ENCODE measurements at regions not wholly inside any gene's neighbourhood (a gene's known extent, or its start where the extent isn't known, plus 50 kb on each side); places are given as distances from the start of the nearest gene placed in this dataset.

DNA sequence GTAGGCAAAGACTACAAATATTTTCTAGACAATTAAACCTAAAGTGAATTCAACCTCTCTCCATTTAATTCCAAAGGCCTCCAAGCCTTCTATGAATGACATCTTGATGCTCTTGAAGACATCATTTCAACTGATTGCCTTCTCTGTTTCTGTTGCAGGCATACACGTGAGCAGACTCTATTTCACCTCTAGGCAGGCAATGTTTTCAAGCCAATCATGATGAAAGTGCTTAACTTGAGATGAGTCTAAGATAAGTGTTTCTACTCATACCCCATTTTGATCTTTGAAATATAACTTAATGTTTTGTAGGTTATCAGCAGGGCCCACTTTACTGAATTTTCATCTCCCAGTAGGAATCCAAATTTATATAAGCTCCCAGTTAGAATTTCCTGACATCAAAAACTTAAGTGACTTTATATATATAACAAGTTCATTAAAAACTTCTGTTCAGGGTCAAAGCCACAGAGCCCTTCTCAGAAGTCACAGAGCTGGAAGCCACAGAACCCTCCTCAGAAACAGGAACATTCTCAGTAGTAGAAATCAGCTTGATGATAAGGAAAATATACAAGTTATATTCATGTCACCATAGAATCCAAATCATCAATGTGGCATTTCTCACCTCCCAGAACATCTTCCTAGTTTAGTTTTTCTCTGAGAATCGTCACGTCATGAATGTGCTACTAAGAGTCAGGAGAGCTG is 108.5 kb downstream of the PHLDA1 start:
- Histone ChIP-seq H3K27me3 (ENCODE audit: control insufficient read depth, insufficient read depth, low read length) (no peaks in the 10 kb centered on the region), H3K9me3 (replicated peaks; ENCODE audit: control insufficient read depth, low read depth, low read length) (peaks cover 14% of the 10 kb centered on the region), H3K36me3 (ENCODE audit: control insufficient read depth, insufficient read depth, low read length) (no peaks in the 10 kb centered on the region), H3K4me1 (ENCODE audit: control insufficient read depth, insufficient read depth, low read length) (no peaks in the 10 kb centered on the region), H3K4me3 (ENCODE audit: low read length) (no peak overlapping the region), H3K27ac (ENCODE audit: low read length) (no peak overlapping the region)
- DNase-seq = no peak
- 100% methylated on average over 2 of the region's 3 CpGs for WGBS (ENCODE audit: insufficient coverage)

DNA sequence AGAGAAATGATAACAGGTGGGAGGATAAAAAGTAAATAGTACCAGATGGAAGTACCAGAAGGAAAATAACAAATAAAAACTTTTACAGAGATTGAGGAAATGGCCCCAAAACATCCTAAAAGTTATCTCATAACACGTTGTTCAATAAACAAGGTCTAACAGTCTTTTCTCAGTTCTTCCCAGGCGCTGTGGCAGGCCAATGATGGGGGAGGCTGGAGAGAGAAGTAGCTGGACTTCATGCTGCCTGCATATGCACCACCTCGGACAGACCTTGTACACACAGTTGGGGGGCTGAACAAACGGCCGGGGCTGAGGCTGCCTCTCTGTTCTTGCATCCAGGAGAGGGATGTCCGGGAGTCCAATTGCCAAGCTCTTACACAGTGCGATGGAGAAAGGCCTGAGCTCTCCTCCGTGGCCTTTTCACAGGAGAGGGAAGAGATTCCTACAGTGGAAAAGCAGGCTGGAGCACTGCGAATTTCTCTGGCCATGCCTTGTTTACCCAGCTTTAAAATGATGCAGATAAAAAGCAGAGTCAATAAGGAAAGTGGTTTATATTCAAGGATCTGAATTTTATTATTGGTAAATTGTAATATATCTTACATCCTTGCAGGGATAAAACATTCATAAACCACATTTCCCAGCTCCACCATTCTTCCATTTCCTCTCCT is 109.8 kb downstream of the PHLDA1 start:
- Histone ChIP-seq H3K9me3 (replicated peaks; ENCODE audit: control insufficient read depth, low read depth, low read length) (peaks cover 14% of the 10 kb centered on the region), H3K4me1 (ENCODE audit: control insufficient read depth, insufficient read depth, low read length) (no peaks in the 10 kb centered on the region), H3K4me3 (ENCODE audit: low read length) (no peak overlapping the region), H3K27me3 (ENCODE audit: control insufficient read depth, insufficient read depth, low read length) (no peaks in the 10 kb centered on the region), H3K27ac (ENCODE audit: low read length) (no peak overlapping the region), H3K36me3 (ENCODE audit: control insufficient read depth, insufficient read depth, low read length) (no peaks in the 10 kb centered on the region)
- DNase-seq = no peak
- WGBS (ENCODE audit: insufficient coverage) = 68% methylated on average over 5 of the region's 9 CpGs

DNA sequence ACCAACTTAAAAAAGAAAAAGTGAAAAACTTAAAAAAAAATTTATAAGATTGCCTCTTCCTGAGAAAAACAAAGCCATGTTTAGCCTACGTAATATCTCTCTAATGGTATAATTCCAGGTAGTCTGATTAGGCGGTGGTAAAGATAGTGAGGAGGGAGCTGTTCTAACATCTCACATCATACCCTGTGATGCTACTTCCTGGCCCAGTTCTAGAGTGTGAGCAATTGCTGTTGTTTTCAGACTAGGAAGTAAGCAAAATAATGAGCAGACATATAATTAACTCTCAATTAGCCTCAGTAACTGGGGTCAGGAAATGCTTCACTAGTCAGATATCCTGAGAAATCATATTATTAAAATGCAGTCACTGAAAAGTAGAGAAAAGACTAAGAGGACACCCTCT is 113.9 kb downstream of the PHLDA1 start:
- H3K27ac ChIP-seq (ENCODE audit: low read length) = no peak overlapping the region
- H3K4me3 ChIP-seq (ENCODE audit: low read length) = no peak overlapping the region
- H3K36me3 ChIP-seq (ENCODE audit: control insufficient read depth, insufficient read depth, low read length) = no peaks in the 10 kb centered on the region
- no peaks in the 10 kb centered on the region for H3K27me3 ChIP-seq (ENCODE audit: control insufficient read depth, insufficient read depth, low read length)
- H3K9me3 ChIP-seq (replicated peaks; ENCODE audit: control insufficient read depth, low read depth, low read length) = no peaks in the 10 kb centered on the region
- no peak for DNase-seq
- peaks cover 10% of the 10 kb centered on the region for H3K4me1 ChIP-seq (ENCODE audit: control insufficient read depth, insufficient read depth, low read length)
- WGBS (ENCODE audit: insufficient coverage) = no CpG with 5 or more reads among the region's 2 CpGs

DNA sequence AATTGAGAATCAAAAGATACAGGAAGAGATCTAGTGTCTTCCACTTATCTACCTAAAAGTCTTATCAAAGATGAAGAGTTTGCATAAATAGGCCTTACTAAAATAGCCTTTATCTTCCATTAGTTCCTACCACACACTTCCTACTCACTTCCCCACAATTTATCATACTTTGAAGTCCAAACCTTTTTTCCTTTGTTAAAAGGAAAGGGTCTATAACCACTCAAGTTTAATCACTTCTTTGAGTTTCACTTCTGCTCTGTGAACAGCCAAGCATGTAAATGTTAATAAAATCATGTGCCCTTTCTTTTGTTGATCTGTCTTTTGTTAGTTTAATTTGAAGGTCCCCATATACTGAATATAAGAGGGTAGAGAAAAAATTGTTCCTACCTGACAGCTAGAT is 114.5 kb downstream of the PHLDA1 start:
- no peaks in the 10 kb centered on the region for H3K36me3 ChIP-seq (ENCODE audit: control insufficient read depth, insufficient read depth, low read length)
- no peaks in the 10 kb centered on the region for H3K9me3 ChIP-seq (replicated peaks; ENCODE audit: control insufficient read depth, low read depth, low read length)
- H3K27ac ChIP-seq (ENCODE audit: low read length) = no peak overlapping the region
- H3K27me3 ChIP-seq (ENCODE audit: control insufficient read depth, insufficient read depth, low read length) = no peaks in the 10 kb centered on the region
- no peak overlapping the region for H3K4me3 ChIP-seq (ENCODE audit: low read length)
- DNase-seq = no peak
- peaks cover 10% of the 10 kb centered on the region for H3K4me1 ChIP-seq (ENCODE audit: control insufficient read depth, insufficient read depth, low read length)

DNA sequence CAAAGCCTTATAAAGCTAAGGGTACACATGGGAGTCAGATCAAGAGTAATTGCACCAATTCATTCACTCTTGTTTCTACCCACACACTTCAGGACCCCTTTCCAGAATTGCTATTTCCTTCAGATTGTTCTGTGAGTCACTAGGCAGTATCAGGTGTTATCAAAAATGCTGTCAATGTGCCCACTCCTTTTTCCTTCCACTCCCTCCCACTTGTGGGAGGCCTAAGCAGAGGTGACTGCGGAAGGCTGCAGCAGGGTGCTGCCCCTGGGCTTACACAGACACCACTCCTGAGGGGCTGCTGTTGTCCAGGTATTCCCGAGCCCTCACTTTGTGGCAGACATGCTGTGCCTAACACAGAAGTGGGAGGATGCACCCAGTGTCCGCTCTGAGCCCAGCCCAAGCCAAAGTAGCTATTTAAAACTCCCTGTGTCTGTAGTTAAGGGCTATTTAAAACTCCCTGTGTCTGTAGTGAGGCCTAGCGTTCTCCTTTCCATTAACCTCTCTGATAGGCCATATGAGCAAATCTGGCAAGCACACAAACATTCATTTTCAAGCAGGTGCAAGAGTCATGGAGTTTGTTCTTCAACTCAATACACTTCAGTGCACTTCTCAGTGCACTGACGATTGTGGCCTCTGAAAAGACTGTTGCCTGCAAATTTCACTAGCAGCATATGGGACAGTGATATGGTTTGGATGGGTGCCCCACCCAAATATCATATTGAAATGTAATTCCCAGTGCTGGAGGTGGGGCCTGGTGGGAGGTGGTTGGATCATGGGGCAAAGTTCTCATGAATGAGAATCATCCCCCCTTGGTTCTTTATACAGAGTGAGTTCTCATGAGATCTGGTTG is 117.8 kb downstream of the PHLDA1 start:
- H3K27ac ChIP-seq (ENCODE audit: low read length) = peak overlapping the region; percentile 11
- no peaks in the 10 kb centered on the region for H3K27me3 ChIP-seq (ENCODE audit: control insufficient read depth, insufficient read depth, low read length)
- DNase-seq = peak; percentile 71
- peaks cover 24% of the 10 kb centered on the region for H3K4me1 ChIP-seq (ENCODE audit: control insufficient read depth, insufficient read depth, low read length)
- H3K36me3 ChIP-seq (ENCODE audit: control insufficient read depth, insufficient read depth, low read length) = no peaks in the 10 kb centered on the region
- H3K9me3 ChIP-seq (replicated peaks; ENCODE audit: control insufficient read depth, low read depth, low read length) = no peaks in the 10 kb centered on the region
- no peak overlapping the region for H3K4me3 ChIP-seq (ENCODE audit: low read length)
- 90% methylated on average over 3 of the region's 5 CpGs for WGBS (ENCODE audit: insufficient coverage)

DNA sequence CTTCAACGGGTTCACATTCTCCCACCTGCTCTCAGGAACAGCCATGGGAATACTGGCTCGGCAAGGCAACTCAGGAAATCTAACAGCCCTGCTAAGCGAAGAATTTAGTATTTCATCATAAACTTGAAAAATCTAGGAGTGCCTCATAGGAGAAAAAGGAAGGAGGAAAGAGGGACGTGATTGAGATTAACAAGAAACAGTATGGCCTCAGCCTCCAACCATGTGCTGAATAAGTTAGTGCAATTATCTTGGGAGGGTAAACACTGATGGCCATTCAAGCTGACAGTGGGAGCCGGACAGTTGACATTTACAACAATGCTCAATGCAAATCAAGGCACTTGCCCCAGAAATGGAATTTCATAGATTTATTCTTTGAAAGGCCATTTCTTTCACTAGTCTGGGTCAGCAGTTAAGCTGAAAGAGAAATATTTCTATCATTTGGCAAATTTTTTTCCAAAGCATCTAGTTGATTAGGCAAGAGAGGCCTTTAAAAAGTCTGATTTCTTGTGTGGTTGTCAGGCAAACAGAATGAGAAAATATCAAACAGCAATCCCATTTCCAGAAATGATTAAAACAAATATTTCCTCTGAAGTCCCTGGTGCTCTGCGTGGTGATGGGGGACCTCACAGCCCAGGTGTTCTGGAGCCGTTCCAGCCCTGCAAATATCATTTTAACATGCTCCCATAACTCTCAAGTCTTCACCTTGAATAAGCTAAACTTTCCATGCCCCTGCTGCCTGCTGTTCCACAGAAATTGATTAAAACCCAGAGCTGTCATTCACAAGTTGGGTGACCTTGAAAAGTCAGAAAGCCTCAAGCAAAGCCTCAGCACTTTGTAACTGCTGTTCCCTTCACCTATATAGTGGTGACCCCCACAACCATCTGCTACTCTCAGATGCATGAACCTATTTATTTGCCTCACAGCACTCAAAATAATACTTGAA is 121.6 kb downstream of the PHLDA1 start:
- peaks cover 26% of the 10 kb centered on the region for H3K4me1 ChIP-seq (ENCODE audit: control insufficient read depth, insufficient read depth, low read length)
- DNase-seq = peak; percentile 44

DNA sequence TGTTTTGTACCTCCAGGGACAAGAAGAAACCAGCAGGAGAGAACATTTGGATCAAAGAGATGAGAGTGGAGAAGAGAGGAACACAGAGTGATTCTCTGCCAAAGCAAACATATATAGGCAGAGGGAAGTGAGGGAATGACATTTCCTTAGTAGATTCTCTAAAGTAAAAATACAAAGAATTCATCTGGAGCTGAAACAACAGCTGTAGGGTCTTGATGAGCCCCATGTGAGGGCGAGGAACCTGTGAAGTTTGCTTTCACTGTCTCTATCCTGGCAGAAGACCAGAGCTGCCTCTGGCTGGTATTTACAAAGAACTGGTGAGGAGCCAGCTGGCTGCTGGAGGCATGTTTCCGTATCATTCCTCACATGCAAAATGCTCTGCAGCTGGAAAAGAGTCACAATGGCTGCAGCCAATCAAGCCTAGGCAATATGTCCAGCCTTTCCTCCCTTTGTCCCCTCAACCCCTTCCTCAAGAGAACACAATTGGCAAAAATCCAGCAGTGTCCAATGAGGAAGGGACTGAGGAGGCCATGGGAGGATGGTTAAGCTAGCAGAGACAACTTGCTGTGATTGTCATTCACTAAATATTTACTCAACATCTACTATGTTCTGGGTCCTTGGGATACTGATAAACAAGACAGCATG is 122.5 kb downstream of the PHLDA1 start:
- Histone ChIP-seq H3K27me3 (ENCODE audit: control insufficient read depth, insufficient read depth, low read length) (no peaks in the 10 kb centered on the region), H3K4me1 (ENCODE audit: control insufficient read depth, insufficient read depth, low read length) (peaks cover 24% of the 10 kb centered on the region), H3K9me3 (replicated peaks; ENCODE audit: control insufficient read depth, low read depth, low read length) (no peaks in the 10 kb centered on the region), H3K27ac (ENCODE audit: low read length) (peak overlapping the region; percentile 84), H3K4me3 (ENCODE audit: low read length) (no peak overlapping the region), H3K36me3 (ENCODE audit: control insufficient read depth, insufficient read depth, low read length) (no peaks in the 10 kb centered on the region)
- WGBS (ENCODE audit: insufficient coverage) = 0% methylated on average over 1 of the region's 2 CpGs
- peak; percentile 98 for DNase-seq

More for the DNA sequence above, 121.6 kb downstream of the PHLDA1 start:
- Histone ChIP-seq H3K9me3 (replicated peaks; ENCODE audit: control insufficient read depth, low read depth, low read length) (no peaks in the 10 kb centered on the region), H3K36me3 (ENCODE audit: control insufficient read depth, insufficient read depth, low read length) (no peaks in the 10 kb centered on the region), H3K4me3 (ENCODE audit: low read length) (no peak overlapping the region), H3K27me3 (ENCODE audit: control insufficient read depth, insufficient read depth, low read length) (no peaks in the 10 kb centered on the region), H3K27ac (ENCODE audit: low read length) (peak overlapping the region; percentile 84)
- 6% methylated on average over 3 of the region's 7 CpGs for WGBS (ENCODE audit: insufficient coverage)

DNA sequence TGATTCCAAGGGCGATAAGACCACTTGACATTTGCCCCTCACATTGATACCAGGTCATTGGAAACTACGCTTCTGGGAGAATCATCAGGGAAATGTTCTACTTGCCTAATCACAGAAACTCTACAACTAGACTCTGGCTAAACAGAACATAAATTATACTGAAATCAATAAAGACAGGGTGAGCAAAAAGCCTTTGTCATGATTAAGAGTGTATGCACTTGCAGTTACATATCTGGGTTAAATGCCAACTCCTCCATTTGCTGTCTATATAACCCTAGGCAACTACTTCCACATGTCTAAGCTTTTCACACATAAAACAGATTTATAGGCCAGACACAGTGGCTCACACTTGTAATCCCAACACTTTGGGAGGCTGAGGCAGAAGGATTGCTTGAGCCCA is 125.7 kb downstream of the PHLDA1 start:
- no peaks in the 10 kb centered on the region for H3K9me3 ChIP-seq (replicated peaks; ENCODE audit: control insufficient read depth, low read depth, low read length)
- no peak overlapping the region for H3K4me3 ChIP-seq (ENCODE audit: low read length)
- H3K27ac ChIP-seq (ENCODE audit: low read length) = no peak overlapping the region
- no peaks in the 10 kb centered on the region for H3K27me3 ChIP-seq (ENCODE audit: control insufficient read depth, insufficient read depth, low read length)
- H3K4me1 ChIP-seq (ENCODE audit: control insufficient read depth, insufficient read depth, low read length) = peaks cover 16% of the 10 kb centered on the region
- DNase-seq = no peak
- H3K36me3 ChIP-seq (ENCODE audit: control insufficient read depth, insufficient read depth, low read length) = no peaks in the 10 kb centered on the region
- 100% methylated on average over 1 of the region's 2 CpGs for WGBS (ENCODE audit: insufficient coverage)

DNA sequence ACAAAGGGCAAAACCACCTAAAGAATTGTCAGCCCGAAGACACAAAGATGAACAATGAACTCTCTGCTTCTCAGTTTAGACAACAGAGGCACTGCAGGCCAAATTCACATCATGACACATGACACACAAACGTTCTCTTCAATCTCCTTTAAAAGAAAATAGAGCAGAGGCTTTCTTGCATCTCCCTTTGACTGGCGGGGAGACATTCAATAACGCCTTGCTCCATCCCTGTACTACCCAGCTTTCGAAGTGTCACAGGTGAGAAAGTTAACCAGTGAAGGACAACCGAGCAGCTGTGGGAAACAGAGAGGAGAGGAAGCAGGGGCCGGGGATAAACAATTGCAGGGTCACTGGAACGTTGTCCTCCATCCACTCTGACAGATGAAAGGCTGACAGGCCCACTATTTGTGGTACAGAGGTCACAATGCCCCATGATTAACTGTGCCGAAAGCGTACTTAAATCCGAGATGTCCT is 130.8 kb downstream of the PHLDA1 start:
- no peaks in the 10 kb centered on the region for H3K9me3 ChIP-seq (replicated peaks; ENCODE audit: control insufficient read depth, low read depth, low read length)

More for the DNA sequence above, 130.8 kb downstream of the PHLDA1 start:
- Histone ChIP-seq H3K4me1 (ENCODE audit: control insufficient read depth, insufficient read depth, low read length) (no peaks in the 10 kb centered on the region), H3K27ac (ENCODE audit: low read length) (no peak overlapping the region), H3K36me3 (ENCODE audit: control insufficient read depth, insufficient read depth, low read length) (no peaks in the 10 kb centered on the region), H3K4me3 (ENCODE audit: low read length) (no peak overlapping the region), H3K27me3 (ENCODE audit: control insufficient read depth, insufficient read depth, low read length) (no peaks in the 10 kb centered on the region)
- DNase-seq = no peak
- 83% methylated on average over 8 of the region's 11 CpGs for WGBS (ENCODE audit: insufficient coverage)
